Ishikawa (cell line): ENCODE measurements at regions not wholly inside any gene's neighbourhood (a gene's known extent, or its start where the extent isn't known, plus 50 kb on each side); places are given as distances from the start of the nearest gene placed in this dataset.

Experiments used
- CEBPB ChIP-seq: IDR thresholded peaks from 2 replicates; pipeline ENCODE4 v1.6.1; 2012
- CREB1 ChIP-seq: IDR thresholded peaks from 2 replicates; pipeline ENCODE4 v1.6.1; 2012; ENCODE audit warnings: low read depth
- EGR1 ChIP-seq: IDR thresholded peaks from 2 replicates; pipeline ENCODE4 v1.6.1; 2012
- EP300 ChIP-seq: IDR thresholded peaks from 2 replicates; pipeline ENCODE4 v1.6.1; 2012; ENCODE audit warnings: borderline replicate concordance
- FOXM1 ChIP-seq: IDR thresholded peaks from 2 replicates; pipeline ENCODE4 v1.6.1; 2012; ENCODE audit warnings: low read depth, borderline replicate concordance
- MAX ChIP-seq: IDR thresholded peaks from 2 replicates; pipeline ENCODE4 v1.6.1; 2012
- RAD21 ChIP-seq: IDR thresholded peaks from 2 replicates; pipeline ENCODE4 v1.6.1; 2012; ENCODE audit warnings: low read depth
- REST ChIP-seq: IDR thresholded peaks from 2 replicates; pipeline ENCODE4 v1.6.1; 2012; ENCODE audit warnings: low read depth, mild to moderate bottlenecking
- TAF1 ChIP-seq: IDR thresholded peaks from 2 replicates; pipeline ENCODE4 v1.6.1; 2012; ENCODE audit warnings: low read depth, mild to moderate bottlenecking
- USF1 ChIP-seq: IDR thresholded peaks from 2 replicates; pipeline ENCODE4 v1.6.1; 2012
- YY1 ChIP-seq: IDR thresholded peaks from 2 replicates; pipeline ENCODE4 v1.6.1; 2012; ENCODE audit warnings: low read depth
- ZBTB7A ChIP-seq: IDR thresholded peaks from 2 replicates; pipeline ENCODE4 v1.6.1; 2012; ENCODE audit warnings: low read depth

GRCh38 chr4:188573104-188573503 lies 433.9 kb downstream of the TRIML1 start:
- TF ChIP-seq EP300, result no peak
- TF ChIP-seq YY1, result no peak
- no peak for TF ChIP-seq CREB1
- no peak for TF ChIP-seq CEBPB
- no peak for TF ChIP-seq USF1
- no peak for TF ChIP-seq MAX
- TF ChIP-seq REST, result no peak
- TF ChIP-seq FOXM1, result no peak
- no peak for TF ChIP-seq EGR1
- TF ChIP-seq ZBTB7A, result no peak
- no peak for TF ChIP-seq RAD21
- TF ChIP-seq TAF1, result no peak
